Activated B cell treated with CpG ODN at 0.5 μM for 24 hours (primary cell): ENCODE measurements at regions not wholly inside any gene's neighbourhood (a gene's known extent, or its start where the extent isn't known, plus 50 kb on each side); places are given as distances from the start of the nearest gene placed in this dataset.

Source experiments
- ATAC-seq: fragments of 200-7000 bp; cut with Tn5 transposase; one replicate; pipeline ENCODE4 v1.10.0; 2021; ENCODE audit warnings: low read depth, mild to moderate bottlenecking, moderate library complexity
- CTCF ChIA-PET: fragments of 350-600 bp; sonication (Branson Sonifier 250); formaldehyde crosslinking; loops from one replicate; lab custom pipeline; 2021; ENCODE audit warnings: antibody characterized with exemption; lab: Charles Lee
- POLR2A ChIA-PET: fragments of 350-600 bp; sonication (Branson Sonifier 250); formaldehyde crosslinking; loops from one replicate; lab custom pipeline; 2021; ENCODE audit warnings: antibody characterized with exemption; lab: Charles Lee
- DNase-seq: peaks from one replicate; pipeline ENCODE4 v3.0.0; 2022
- H3K27ac Mint-ChIP-seq: one replicate; pipeline ENCODE4 v1.8.0; 2020; ENCODE audit warnings: mixed read lengths
- H3K27me3 Mint-ChIP-seq: one replicate; pipeline ENCODE4 v1.8.0; 2021; ENCODE audit warnings: mixed read lengths
- H3K36me3 Mint-ChIP-seq: one replicate; pipeline ENCODE4 v1.8.0; 2021; ENCODE audit warnings: low read depth, mixed read lengths
- H3K4me1 Mint-ChIP-seq: one replicate; pipeline ENCODE4 v1.8.0; 2021; ENCODE audit warnings: mixed read lengths
- H3K4me3 Mint-ChIP-seq: one replicate; pipeline ENCODE4 v1.8.0; 2020; ENCODE audit warnings: mild to moderate bottlenecking, mixed read lengths
- H3K9me3 Mint-ChIP-seq: one replicate; pipeline ENCODE4 v1.8.0; 2020; ENCODE audit warnings: mixed read lengths
- intact Hi-C: fragments of 100-400 bp; cut with micrococcal nuclease; formaldehyde crosslinking; loops from one replicate; pipeline ENCODE4 v1.15.1; 2024
- TF ChIP-seq, protein P1 (sequence below): fragments of 200-600 bp; IDR thresholded peaks from one replicate; pipeline ENCODE4 v1.8.0; 2022; ENCODE audit warnings: antibody characterized with exemption, mild to moderate bottlenecking

DNA sequence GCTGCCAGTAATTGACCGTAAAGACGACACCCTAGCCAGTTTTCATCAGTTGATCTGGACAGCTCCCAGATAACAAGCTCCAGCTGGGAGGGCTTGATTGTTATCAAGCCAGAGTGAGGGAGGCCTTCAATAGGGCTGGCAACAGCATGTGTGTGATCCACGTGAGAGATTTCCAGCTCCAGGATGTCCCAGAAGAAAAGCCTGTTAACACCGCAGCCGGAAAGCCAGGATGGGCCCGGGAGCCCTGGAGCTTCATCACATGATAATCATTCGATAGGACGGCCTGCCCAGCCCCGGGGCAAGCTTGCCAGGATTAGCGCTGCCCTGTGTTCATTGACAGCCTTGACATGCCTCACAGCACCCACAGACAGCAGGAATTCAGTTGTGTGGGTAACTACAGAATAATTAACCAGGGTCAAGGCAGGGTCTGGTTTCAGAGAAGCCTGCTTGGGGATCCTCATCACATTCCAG is 182.5 kb downstream of the C1D start:
- ATAC-seq = no peak
- no peak overlapping the region for H3K27ac Mint-ChIP-seq
- CTCF ChIA-PET = no interaction called here
- H3K4me1 Mint-ChIP-seq = no peaks in the 10 kb centered on the region
- H3K27me3 Mint-ChIP-seq = peaks cover 2% of the 10 kb centered on the region
- intact Hi-C loops = no loop called here
- no peak overlapping the region for H3K4me3 Mint-ChIP-seq
- H3K9me3 Mint-ChIP-seq = no peaks in the 10 kb centered on the region
- POLR2A ChIA-PET = no interaction called here
- no peaks in the 10 kb centered on the region for H3K36me3 Mint-ChIP-seq
- TF ChIP-seq, protein P1, sequence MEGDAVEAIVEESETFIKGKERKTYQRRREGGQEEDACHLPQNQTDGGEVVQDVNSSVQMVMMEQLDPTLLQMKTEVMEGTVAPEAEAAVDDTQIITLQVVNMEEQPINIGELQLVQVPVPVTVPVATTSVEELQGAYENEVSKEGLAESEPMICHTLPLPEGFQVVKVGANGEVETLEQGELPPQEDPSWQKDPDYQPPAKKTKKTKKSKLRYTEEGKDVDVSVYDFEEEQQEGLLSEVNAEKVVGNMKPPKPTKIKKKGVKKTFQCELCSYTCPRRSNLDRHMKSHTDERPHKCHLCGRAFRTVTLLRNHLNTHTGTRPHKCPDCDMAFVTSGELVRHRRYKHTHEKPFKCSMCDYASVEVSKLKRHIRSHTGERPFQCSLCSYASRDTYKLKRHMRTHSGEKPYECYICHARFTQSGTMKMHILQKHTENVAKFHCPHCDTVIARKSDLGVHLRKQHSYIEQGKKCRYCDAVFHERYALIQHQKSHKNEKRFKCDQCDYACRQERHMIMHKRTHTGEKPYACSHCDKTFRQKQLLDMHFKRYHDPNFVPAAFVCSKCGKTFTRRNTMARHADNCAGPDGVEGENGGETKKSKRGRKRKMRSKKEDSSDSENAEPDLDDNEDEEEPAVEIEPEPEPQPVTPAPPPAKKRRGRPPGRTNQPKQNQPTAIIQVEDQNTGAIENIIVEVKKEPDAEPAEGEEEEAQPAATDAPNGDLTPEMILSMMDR = no peak
- no peak for DNase-seq

DNA sequence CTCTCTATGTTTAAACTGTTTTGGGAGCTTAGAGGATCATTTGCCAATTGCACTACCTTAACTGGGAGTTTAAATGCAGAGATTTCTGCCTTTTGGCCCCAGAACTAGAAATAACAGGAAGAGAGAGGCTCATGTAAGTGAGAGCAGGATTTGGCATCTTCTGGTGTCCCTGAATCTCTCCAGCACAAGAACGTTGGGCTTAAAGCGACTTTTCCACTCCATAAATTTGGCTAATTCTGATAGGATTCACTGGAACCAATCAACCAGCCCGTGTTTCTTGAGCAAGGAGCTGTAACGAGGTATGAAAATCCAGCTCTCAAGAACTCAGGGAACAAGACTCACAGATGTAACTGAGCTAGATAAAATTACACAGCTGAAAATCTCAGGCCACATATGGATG is 181.0 kb downstream of the C1D start:
- DNase-seq = no peak
- H3K4me1 Mint-ChIP-seq = no peaks in the 10 kb centered on the region
- H3K27me3 Mint-ChIP-seq = no peaks in the 10 kb centered on the region
- POLR2A ChIA-PET = no interaction called here
- intact Hi-C loops = no loop called here
- H3K36me3 Mint-ChIP-seq = no peaks in the 10 kb centered on the region
- no peak overlapping the region for H3K27ac Mint-ChIP-seq
- H3K9me3 Mint-ChIP-seq = no peaks in the 10 kb centered on the region
- no peak overlapping the region for H3K4me3 Mint-ChIP-seq
- TF ChIP-seq, protein P1 = no peak
- ATAC-seq = no peak
- CTCF ChIA-PET = no interaction called here

DNA sequence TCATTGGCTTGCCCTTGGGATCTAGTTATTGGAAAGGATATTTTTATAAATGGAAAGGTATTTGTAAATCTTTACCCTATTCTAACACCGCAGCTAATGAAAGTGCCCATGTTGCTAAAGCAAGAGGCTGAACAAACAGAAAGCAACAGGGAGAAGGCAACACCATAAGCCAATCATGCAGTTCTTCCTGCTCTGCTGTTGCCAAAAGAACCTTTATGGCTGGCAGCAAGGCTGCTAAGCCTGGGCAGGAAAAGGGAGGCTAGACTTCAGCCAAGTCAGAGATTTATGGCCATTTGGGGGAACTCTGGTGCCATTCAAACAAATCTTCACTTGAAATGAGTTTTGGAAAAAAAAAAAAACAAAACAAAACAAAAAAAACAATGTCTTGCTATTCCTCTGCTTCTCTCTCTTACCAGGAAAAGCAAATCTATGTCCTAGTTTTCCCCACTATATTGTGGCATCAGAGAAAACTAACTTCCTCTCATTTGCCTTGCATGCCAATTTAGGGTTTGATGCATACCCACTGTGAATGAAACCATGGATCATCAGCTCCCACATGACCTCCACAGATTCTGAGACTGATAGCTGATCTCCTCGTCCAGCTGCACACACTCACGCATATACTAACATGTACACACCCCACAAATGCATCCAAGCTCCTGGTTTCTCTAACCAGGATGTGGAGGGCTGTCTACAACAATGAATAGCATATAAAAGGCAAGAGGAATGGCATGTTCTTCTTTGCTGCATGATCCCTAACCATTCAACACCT is 179.3 kb downstream of the C1D start:
- TF ChIP-seq, protein P1 = no peak
- H3K9me3 Mint-ChIP-seq = no peaks in the 10 kb centered on the region
- ATAC-seq (no peak), DNase-seq (no peak)
- H3K27me3 Mint-ChIP-seq = no peaks in the 10 kb centered on the region
- intact Hi-C loops = no loop called here
- H3K36me3 Mint-ChIP-seq = no peaks in the 10 kb centered on the region
- no peaks in the 10 kb centered on the region for H3K4me1 Mint-ChIP-seq
- ChIA-PET POLR2A (no interaction called here), CTCF (no interaction called here)
- H3K4me3 Mint-ChIP-seq = no peak overlapping the region
- no peak overlapping the region for H3K27ac Mint-ChIP-seq

DNA sequence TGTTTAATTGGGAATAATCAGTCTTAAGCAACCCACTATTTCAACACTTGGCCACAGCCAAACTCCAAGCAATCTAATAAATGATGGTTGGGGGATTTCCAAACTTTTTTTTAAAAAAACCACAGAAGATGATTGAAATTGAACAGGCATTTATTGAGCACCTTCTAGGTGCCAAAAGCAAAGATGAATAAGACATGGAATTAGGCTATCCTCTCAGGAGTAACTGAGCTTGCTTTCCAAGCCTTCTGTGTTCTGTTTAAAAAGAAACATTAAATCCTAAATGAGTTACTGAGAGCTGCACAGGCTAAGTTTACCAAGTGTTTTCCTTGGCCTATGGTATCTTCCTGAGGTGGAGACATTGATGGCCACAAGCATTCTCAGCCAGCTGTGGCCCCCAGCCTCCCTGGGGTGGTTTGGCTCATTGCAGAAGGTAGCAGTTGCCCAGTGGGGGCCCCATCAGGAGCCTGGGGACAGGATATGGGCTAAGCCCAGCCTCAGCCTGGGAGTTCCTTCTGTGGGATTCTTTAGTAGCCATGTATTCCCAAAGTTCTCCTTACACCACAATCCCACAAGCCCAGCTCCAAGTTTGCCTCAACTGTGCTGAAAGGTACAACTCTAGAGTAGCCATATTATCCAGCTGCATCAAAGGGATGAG is 174.3 kb downstream of the C1D start:
- Mint-ChIP-seq H3K27ac (no peak overlapping the region), H3K4me3 (no peak overlapping the region), H3K27me3 (no peaks in the 10 kb centered on the region), H3K36me3 (no peaks in the 10 kb centered on the region), H3K4me1 (no peaks in the 10 kb centered on the region), H3K9me3 (no peaks in the 10 kb centered on the region)
- DNase-seq (no peak), ATAC-seq (no peak)
- intact Hi-C loops = no loop called here
- ChIA-PET CTCF (no interaction called here), POLR2A (no interaction called here)
- TF ChIP-seq, protein P1 = no peak

DNA sequence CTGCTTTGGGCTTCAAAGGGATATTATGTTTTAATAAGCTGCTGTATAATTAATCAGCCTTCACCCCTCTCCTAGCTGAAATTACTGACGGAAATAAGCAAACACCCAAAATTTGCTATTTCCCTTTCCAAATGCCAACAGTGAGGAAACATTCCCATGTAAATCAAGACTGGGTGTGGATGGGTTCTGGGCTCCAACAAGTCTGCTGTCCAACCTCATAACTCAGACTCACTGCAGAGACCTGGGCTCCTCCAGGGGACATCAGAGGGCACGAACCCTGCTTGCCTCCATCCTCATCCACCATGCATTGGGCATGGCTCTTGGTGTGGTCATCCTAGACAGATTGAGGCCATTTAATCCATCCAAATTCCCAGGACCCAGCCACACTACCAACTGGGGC is 173.7 kb downstream of the C1D start:
- Mint-ChIP-seq H3K9me3 (no peaks in the 10 kb centered on the region), H3K36me3 (no peaks in the 10 kb centered on the region), H3K27me3 (no peaks in the 10 kb centered on the region), H3K4me3 (no peak overlapping the region), H3K4me1 (no peaks in the 10 kb centered on the region), H3K27ac (no peak overlapping the region)
- ChIA-PET CTCF (no interaction called here), POLR2A (no interaction called here)
- intact Hi-C loops = no loop called here
- ATAC-seq = no peak
- TF ChIP-seq, protein P1 = no peak
- DNase-seq = no peak
